ENCODE measurements at regions not wholly inside any gene's neighbourhood (a gene's known extent, or its start where the extent isn't known, plus 50 kb on each side); places are given as distances from the start of the nearest gene placed in this dataset.

- no peak overlapping the region for H2AK5ac ChIP-seq (ENCODE audit: low read depth, low read length)
- H2BK5ac ChIP-seq (ENCODE audit: low read length) = no peak overlapping the region
- H3K4me2 ChIP-seq (ENCODE audit: insufficient read depth, low read length, poor library complexity, severe bottlenecking) = no peak overlapping the region
- H3K9ac ChIP-seq (ENCODE audit: low read depth, low read length, poor library complexity) = no peak overlapping the region
- no peak overlapping the region for H3K14ac ChIP-seq (ENCODE audit: low read length)
- H3K36me3 ChIP-seq (replicated peaks in 1 of 2; ENCODE audit: control insufficient read depth in 2 of 2, insufficient read depth in 2 of 2, low read length in 2 of 2) = no peaks in the 10 kb centered on the region
- no peak overlapping the region for H3K18ac ChIP-seq (ENCODE audit: low read length)
- no peaks in the 10 kb centered on the region for H3K4me1 ChIP-seq (ENCODE audit: control insufficient read depth in 2 of 2, insufficient read depth in 1 of 2, low read depth in 1 of 2, low read length in 2 of 2)
- WGBS, 2 donors (ENCODE audit: extremely low coverage in 2 of 2, insufficient read length in 2 of 2, insufficient replicate concordance in 1 of 2) = no CpG with 5 or more reads among the region's 3 CpGs
- H3K27ac ChIP-seq (replicated peaks; ENCODE audit: low read length) = no peak overlapping the region
- no peak overlapping the region for H3K23ac ChIP-seq (ENCODE audit: low read depth, low read length, poor library complexity)
- peaks cover 0 to 12% (median 0%) of the 10 kb centered on the region in 3 experiments for H3K27me3 ChIP-seq (ENCODE audit: control insufficient read depth in 3 of 3, insufficient read depth in 3 of 3, low read depth in 1 of 3, low read length in 3 of 3)
- no peak overlapping the region for H2AFZ ChIP-seq (ENCODE audit: low read length)
- H3K4ac ChIP-seq (ENCODE audit: low read length) = no peak overlapping the region
- H3K9me3 ChIP-seq (replicated peaks in 1 of 2; ENCODE audit: control insufficient read depth in 2 of 2, insufficient read depth in 1 of 2, low read depth in 1 of 2, low read length in 2 of 2) = no peaks in the 10 kb centered on the region
- H2BK120ac ChIP-seq (ENCODE audit: low read depth, low read length) = no peak overlapping the region
- DNase-seq (ENCODE audit: low spot score) = no peak
- no peak overlapping the region for H2BK12ac ChIP-seq (ENCODE audit: low read length)
- H4K91ac ChIP-seq (ENCODE audit: low read depth, low read length, poor library complexity) = no peak overlapping the region
- H3K79me1 ChIP-seq (ENCODE audit: low read depth, low read length) = no peaks in the 10 kb centered on the region
- H4K8ac ChIP-seq (ENCODE audit: low read depth, low read length) = no peak overlapping the region
- no peak overlapping the region for H3K4me3 ChIP-seq (ENCODE audit: low read length in 2 of 2)
- no peak overlapping the region for H2BK15ac ChIP-seq (ENCODE audit: low read length)
Measured at GRCh38 chr5:178063277-178063676, 50.1 kb upstream of the N4BP3 start.

- H2BK120ac ChIP-seq (ENCODE audit: low read depth, low read length) = no peak overlapping the region
- no CpG with 5 or more reads among the region's 7 CpGs for WGBS, 2 donors (ENCODE audit: extremely low coverage in 2 of 2, insufficient read length in 2 of 2, insufficient replicate concordance in 1 of 2)
Measured at GRCh38 chr5:178058321-178059012, 54.9 kb upstream of the N4BP3 start.

GRCh38 chr5:178057839-178058238 lies 55.5 kb upstream of the N4BP3 start:
- Histone ChIP-seq H2BK5ac (ENCODE audit: low read length) (no peak overlapping the region), H3K4ac (ENCODE audit: low read length) (peak overlapping the region; percentile 27), H4K8ac (ENCODE audit: low read depth, low read length) (no peak overlapping the region), H3K27me3 (ENCODE audit: control insufficient read depth in 3 of 3, insufficient read depth in 3 of 3, low read depth in 1 of 3, low read length in 3 of 3) (peaks cover 0 to 3% (median 0%) of the 10 kb centered on the region in 3 experiments), H3K4me1 (ENCODE audit: control insufficient read depth in 2 of 2, insufficient read depth in 1 of 2, low read depth in 1 of 2, low read length in 2 of 2) (no peaks in the 10 kb centered on the region), H2BK15ac (ENCODE audit: low read length) (no peak overlapping the region), H3K36me3 (replicated peaks in 1 of 2; ENCODE audit: control insufficient read depth in 2 of 2, insufficient read depth in 2 of 2, low read length in 2 of 2) (no peaks in the 10 kb centered on the region), H3K18ac (ENCODE audit: low read length) (peak overlapping the region; percentile 72), H2BK120ac (ENCODE audit: low read depth, low read length) (no peak overlapping the region), H2AK5ac (ENCODE audit: low read depth, low read length) (peak overlapping the region; percentile 54), H3K9me3 (replicated peaks in 1 of 2; ENCODE audit: control insufficient read depth in 2 of 2, insufficient read depth in 1 of 2, low read depth in 1 of 2, low read length in 2 of 2) (peaks cover 0 to 4% of the 10 kb centered on the region in 2 donors), H3K27ac (replicated peaks; ENCODE audit: low read length) (no peak overlapping the region), H3K4me2 (ENCODE audit: insufficient read depth, low read length, poor library complexity, severe bottlenecking) (no peak overlapping the region), H3K79me1 (ENCODE audit: low read depth, low read length) (no peaks in the 10 kb centered on the region), H3K9ac (ENCODE audit: low read depth, low read length, poor library complexity) (peak overlapping the region; percentile 16), H3K23ac (ENCODE audit: low read depth, low read length, poor library complexity) (no peak overlapping the region), H4K91ac (ENCODE audit: low read depth, low read length, poor library complexity) (no peak overlapping the region), H3K4me3 (ENCODE audit: low read length in 2 of 2) (no peak overlapping the region), H3K14ac (ENCODE audit: low read length) (no peak overlapping the region), H2BK12ac (ENCODE audit: low read length) (no peak overlapping the region), H2AFZ (ENCODE audit: low read length) (no peak overlapping the region)
- DNase-seq (ENCODE audit: low spot score) = no peak
- WGBS, 2 donors (ENCODE audit: extremely low coverage in 2 of 2, insufficient read length in 2 of 2, insufficient replicate concordance in 1 of 2) = no CpG with 5 or more reads among the region's 12 CpGs

More at GRCh38 chr5:178058321-178059012, 54.9 kb upstream of the N4BP3 start:
- no peak overlapping the region for H3K23ac ChIP-seq (ENCODE audit: low read depth, low read length, poor library complexity)
- H2AK5ac ChIP-seq (ENCODE audit: low read depth, low read length) = no peak overlapping the region
- no peak overlapping the region for H3K27ac ChIP-seq (replicated peaks; ENCODE audit: low read length)
- no peaks in the 10 kb centered on the region for H3K4me1 ChIP-seq (ENCODE audit: control insufficient read depth in 2 of 2, insufficient read depth in 1 of 2, low read depth in 1 of 2, low read length in 2 of 2)
- H4K8ac ChIP-seq (ENCODE audit: low read depth, low read length) = no peak overlapping the region
- no peak overlapping the region for H4K91ac ChIP-seq (ENCODE audit: low read depth, low read length, poor library complexity)
- H3K14ac ChIP-seq (ENCODE audit: low read length) = no peak overlapping the region
- H3K18ac ChIP-seq (ENCODE audit: low read length) = no peak overlapping the region
- H3K4ac ChIP-seq (ENCODE audit: low read length) = no peak overlapping the region
- H3K9me3 ChIP-seq (replicated peaks in 1 of 2; ENCODE audit: control insufficient read depth in 2 of 2, insufficient read depth in 1 of 2, low read depth in 1 of 2, low read length in 2 of 2) = peaks cover 0 to 4% of the 10 kb centered on the region in 2 donors
- H2AFZ ChIP-seq (ENCODE audit: low read length) = no peak overlapping the region
- no peak overlapping the region for H2BK12ac ChIP-seq (ENCODE audit: low read length)
- H3K4me2 ChIP-seq (ENCODE audit: insufficient read depth, low read length, poor library complexity, severe bottlenecking) = no peak overlapping the region
- no peak overlapping the region for H3K4me3 ChIP-seq (ENCODE audit: low read length in 2 of 2)
- H2BK15ac ChIP-seq (ENCODE audit: low read length) = no peak overlapping the region
- no peak for DNase-seq (ENCODE audit: low spot score)
- H3K79me1 ChIP-seq (ENCODE audit: low read depth, low read length) = no peaks in the 10 kb centered on the region
- no peaks in the 10 kb centered on the region for H3K36me3 ChIP-seq (replicated peaks in 1 of 2; ENCODE audit: control insufficient read depth in 2 of 2, insufficient read depth in 2 of 2, low read length in 2 of 2)
- H3K9ac ChIP-seq (ENCODE audit: low read depth, low read length, poor library complexity) = no peak overlapping the region
- no peak overlapping the region for H2BK5ac ChIP-seq (ENCODE audit: low read length)
- H3K27me3 ChIP-seq (ENCODE audit: control insufficient read depth in 3 of 3, insufficient read depth in 3 of 3, low read depth in 1 of 3, low read length in 3 of 3) = peaks cover 0 to 6% (median 0%) of the 10 kb centered on the region in 3 experiments

- H3K4me3 ChIP-seq (ENCODE audit: low read length in 2 of 2) = no peak overlapping the region
- H3K4me1 ChIP-seq (ENCODE audit: control insufficient read depth in 2 of 2, insufficient read depth in 1 of 2, low read depth in 1 of 2, low read length in 2 of 2) = no peaks in the 10 kb centered on the region
- H3K36me3 ChIP-seq (replicated peaks in 1 of 2; ENCODE audit: control insufficient read depth in 2 of 2, insufficient read depth in 2 of 2, low read length in 2 of 2) = no peaks in the 10 kb centered on the region
- H2BK12ac ChIP-seq (ENCODE audit: low read length) = no peak overlapping the region
- H4K91ac ChIP-seq (ENCODE audit: low read depth, low read length, poor library complexity) = no peak overlapping the region
- no CpG with 5 or more reads among the region's 3 CpGs for WGBS, 2 donors (ENCODE audit: extremely low coverage in 2 of 2, insufficient read length in 2 of 2, insufficient replicate concordance in 1 of 2)
- no peak overlapping the region for H3K4me2 ChIP-seq (ENCODE audit: insufficient read depth, low read length, poor library complexity, severe bottlenecking)
- H3K9ac ChIP-seq (ENCODE audit: low read depth, low read length, poor library complexity) = no peak overlapping the region
- no peak overlapping the region for H2BK15ac ChIP-seq (ENCODE audit: low read length)
- H3K27me3 ChIP-seq (ENCODE audit: control insufficient read depth in 3 of 3, insufficient read depth in 3 of 3, low read depth in 1 of 3, low read length in 3 of 3) = peaks cover 0 to 3% (median 0%) of the 10 kb centered on the region in 3 experiments
- H3K4ac ChIP-seq (ENCODE audit: low read length) = no peak overlapping the region
- H3K27ac ChIP-seq (replicated peaks; ENCODE audit: low read length) = no peak overlapping the region
- H3K23ac ChIP-seq (ENCODE audit: low read depth, low read length, poor library complexity) = no peak overlapping the region
- no peak for DNase-seq (ENCODE audit: low spot score)
- H2BK120ac ChIP-seq (ENCODE audit: low read depth, low read length) = no peak overlapping the region
- no peak overlapping the region for H2BK5ac ChIP-seq (ENCODE audit: low read length)
- no peak overlapping the region for H3K14ac ChIP-seq (ENCODE audit: low read length)
- H4K8ac ChIP-seq (ENCODE audit: low read depth, low read length) = no peak overlapping the region
- H3K9me3 ChIP-seq (replicated peaks in 1 of 2; ENCODE audit: control insufficient read depth in 2 of 2, insufficient read depth in 1 of 2, low read depth in 1 of 2, low read length in 2 of 2) = peaks cover 0 to 4% of the 10 kb centered on the region in 2 donors
- no peak overlapping the region for H2AK5ac ChIP-seq (ENCODE audit: low read depth, low read length)
- H2AFZ ChIP-seq (ENCODE audit: low read length) = no peak overlapping the region
- no peak overlapping the region for H3K18ac ChIP-seq (ENCODE audit: low read length)
- H3K79me1 ChIP-seq (ENCODE audit: low read depth, low read length) = no peaks in the 10 kb centered on the region
Measured at GRCh38 chr5:178056935-178057334, 56.4 kb upstream of the N4BP3 start.

All from neuronal stem cell (in vitro differentiated cells).